Neural progenitor cell (in vitro differentiated cells): ENCODE measurements at regions not wholly inside any gene's neighbourhood (a gene's known extent, or its start where the extent isn't known, plus 50 kb on each side); places are given as distances from the start of the nearest gene placed in this dataset.

Source experiments
- DNase-seq: peaks from one replicate; pipeline ENCODE4 v3.0.0-alpha.2; 2016; ENCODE audit warnings: low spot score
- H2AFZ ChIP-seq: fragments of 200-600 bp; sonication (generic); replicated peaks from 2 replicates; pipeline ENCODE4 v1.6.1; 2016; ENCODE audit warnings: antibody characterized with exemption
- H3F3A ChIP-seq: fragments of 200-600 bp; sonication (generic); 2 replicates; pipeline ENCODE4 v1.6.1; 2016; ENCODE audit warnings: antibody characterized with exemption, low read depth
- H3K27ac ChIP-seq: fragments of 200-600 bp; sonication (generic); 2 replicates; pipeline ENCODE4 v1.5.1; 2016; ENCODE audit warnings: mild to moderate bottlenecking
- H3K27me3 ChIP-seq: fragments of 200-600 bp; sonication (generic); 2 replicates; pipeline ENCODE4 v1.6.1; 2016; ENCODE audit warnings: mild to moderate bottlenecking, moderate library complexity
- H3K36me3 ChIP-seq: fragments of 200-600 bp; sonication (generic); 2 replicates; pipeline ENCODE4 v1.5.1; 2016
- H3K4me1 ChIP-seq: fragments of 200-600 bp; sonication (generic); 2 replicates; pipeline ENCODE4 v1.6.1; 2016; ENCODE audit warnings: mixed run types
- H3K4me2 ChIP-seq: fragments of 200-600 bp; sonication (generic); 2 replicates; pipeline ENCODE4 v1.6.1; 2016
- H3K4me3 ChIP-seq: fragments of 200-600 bp; sonication (generic); 2 replicates; pipeline ENCODE4 v1.5.1; 2016
- H3K79me2 ChIP-seq: fragments of 200-600 bp; sonication (generic); 2 replicates; pipeline ENCODE4 v1.6.1; 2016; ENCODE audit warnings: low read depth
- H3K9ac ChIP-seq: fragments of 200-600 bp; sonication (generic); 2 replicates; pipeline ENCODE4 v1.6.1; 2016
- H3K9me3 ChIP-seq: fragments of 200-600 bp; sonication (generic); 2 replicates; pipeline ENCODE4 v1.5.1; 2016; ENCODE audit warnings: low read depth
- H4K20me1 ChIP-seq: fragments of 200-600 bp; sonication (generic); 2 replicates; pipeline ENCODE4 v1.6.1; 2016; ENCODE audit warnings: low read depth
- H3K27ac Mint-ChIP-seq: 3 replicates; pipeline ENCODE4 v1.8.0; 2021; ENCODE audit warnings: mixed read lengths
- H3K27me3 Mint-ChIP-seq: 2 replicates; pipeline ENCODE4 v1.8.0; 2022; ENCODE audit warnings: low read depth, mild to moderate bottlenecking, inconsistent platforms, moderate library complexity, mixed read lengths; ENCODE audit not compliant: insufficient read depth
- H3K36me3 Mint-ChIP-seq: 3 replicates; pipeline ENCODE4 v1.8.0; 2021; ENCODE audit warnings: mixed read lengths
- H3K4me1 Mint-ChIP-seq: 3 replicates; pipeline ENCODE4 v1.8.0; 2021; ENCODE audit warnings: mixed read lengths
- H3K4me3 Mint-ChIP-seq: 3 replicates; pipeline ENCODE4 v1.8.0; 2021; ENCODE audit warnings: mild to moderate bottlenecking, moderate library complexity, mixed read lengths
- H3K9me3 Mint-ChIP-seq: 3 replicates; pipeline ENCODE4 v1.8.0; 2020; ENCODE audit warnings: mixed read lengths
- EZH2 ChIP-seq: fragments of 200-600 bp; sonication (generic); IDR thresholded peaks from 2 replicates; pipeline ENCODE4 v1.6.1; 2017; ENCODE audit warnings: antibody characterized with exemption, mild to moderate bottlenecking, moderate library complexity
- EZH2phosphoT487 ChIP-seq: fragments of 200-600 bp; sonication (generic); IDR thresholded peaks from 2 replicates; pipeline ENCODE4 v1.6.1; 2017; ENCODE audit warnings: antibody characterized with exemption
- TF ChIP-seq, protein P1 (sequence below): fragments of 200-600 bp; sonication (generic); IDR thresholded peaks from 2 replicates; pipeline ENCODE4 v1.5.1; 2017; ENCODE audit warnings: antibody characterized with exemption, mild to moderate bottlenecking

DNA sequence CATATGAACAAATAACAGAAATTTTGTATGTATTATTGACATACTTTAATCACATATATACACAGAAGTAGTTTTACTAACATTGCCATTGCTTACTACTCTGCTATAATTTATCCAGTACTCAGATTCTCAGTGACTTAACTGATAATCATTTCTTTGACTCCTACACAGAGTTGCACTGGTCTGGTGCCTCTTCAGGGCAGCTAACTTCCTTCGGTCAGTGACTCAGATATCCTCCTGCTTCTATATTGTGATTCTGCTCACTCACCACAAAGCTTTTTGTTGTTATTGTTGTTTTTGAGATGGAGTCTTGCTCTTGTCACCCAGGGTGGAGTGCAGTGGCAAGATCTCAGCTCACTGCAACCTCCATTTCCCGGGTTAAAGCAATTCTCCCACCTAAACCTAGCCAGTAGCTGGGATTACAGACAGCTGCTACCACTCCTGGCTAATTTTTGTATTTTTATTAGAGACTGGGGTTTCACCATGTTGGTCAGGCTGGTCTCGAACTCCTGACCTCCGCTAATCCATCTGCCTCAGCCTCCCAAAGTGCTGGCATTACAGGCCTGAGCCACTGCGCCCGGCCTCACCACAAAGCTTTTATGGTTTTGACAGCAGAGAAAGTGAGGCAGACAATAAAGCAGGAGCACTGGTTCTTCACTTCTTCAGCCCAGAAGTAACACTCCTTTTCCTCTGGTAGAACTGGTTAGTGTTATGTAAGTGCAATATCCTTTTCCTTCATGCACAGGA, 499.3 kb downstream of the EPHA5 start:
- DNase-seq = no peak
- Mint-ChIP-seq H3K4me3 (no peak overlapping the region), H3K9me3 (no peaks in the 10 kb centered on the region), H3K27ac (no peak overlapping the region), H3K36me3 (no peaks in the 10 kb centered on the region), H3K27me3 (no peaks in the 10 kb centered on the region), H3K4me1 (no peaks in the 10 kb centered on the region)
- Histone ChIP-seq H3K27me3 (no peaks in the 10 kb centered on the region), H3K36me3 (no peaks in the 10 kb centered on the region), H3K27ac (no peak overlapping the region), H2AFZ (peak overlapping the region; percentile 64), H3K9ac (no peak overlapping the region), H3K9me3 (no peaks in the 10 kb centered on the region), H4K20me1 (no peaks in the 10 kb centered on the region), H3K4me1 (no peaks in the 10 kb centered on the region), H3K4me2 (no peak overlapping the region), H3K79me2 (no peaks in the 10 kb centered on the region), H3F3A (no peaks in the 10 kb centered on the region), H3K4me3 (no peak overlapping the region)
- TF ChIP-seq EZH2phosphoT487 (no peak), EZH2 (no peak)
- TF ChIP-seq, protein P1, sequence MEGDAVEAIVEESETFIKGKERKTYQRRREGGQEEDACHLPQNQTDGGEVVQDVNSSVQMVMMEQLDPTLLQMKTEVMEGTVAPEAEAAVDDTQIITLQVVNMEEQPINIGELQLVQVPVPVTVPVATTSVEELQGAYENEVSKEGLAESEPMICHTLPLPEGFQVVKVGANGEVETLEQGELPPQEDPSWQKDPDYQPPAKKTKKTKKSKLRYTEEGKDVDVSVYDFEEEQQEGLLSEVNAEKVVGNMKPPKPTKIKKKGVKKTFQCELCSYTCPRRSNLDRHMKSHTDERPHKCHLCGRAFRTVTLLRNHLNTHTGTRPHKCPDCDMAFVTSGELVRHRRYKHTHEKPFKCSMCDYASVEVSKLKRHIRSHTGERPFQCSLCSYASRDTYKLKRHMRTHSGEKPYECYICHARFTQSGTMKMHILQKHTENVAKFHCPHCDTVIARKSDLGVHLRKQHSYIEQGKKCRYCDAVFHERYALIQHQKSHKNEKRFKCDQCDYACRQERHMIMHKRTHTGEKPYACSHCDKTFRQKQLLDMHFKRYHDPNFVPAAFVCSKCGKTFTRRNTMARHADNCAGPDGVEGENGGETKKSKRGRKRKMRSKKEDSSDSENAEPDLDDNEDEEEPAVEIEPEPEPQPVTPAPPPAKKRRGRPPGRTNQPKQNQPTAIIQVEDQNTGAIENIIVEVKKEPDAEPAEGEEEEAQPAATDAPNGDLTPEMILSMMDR = no peak

DNA sequence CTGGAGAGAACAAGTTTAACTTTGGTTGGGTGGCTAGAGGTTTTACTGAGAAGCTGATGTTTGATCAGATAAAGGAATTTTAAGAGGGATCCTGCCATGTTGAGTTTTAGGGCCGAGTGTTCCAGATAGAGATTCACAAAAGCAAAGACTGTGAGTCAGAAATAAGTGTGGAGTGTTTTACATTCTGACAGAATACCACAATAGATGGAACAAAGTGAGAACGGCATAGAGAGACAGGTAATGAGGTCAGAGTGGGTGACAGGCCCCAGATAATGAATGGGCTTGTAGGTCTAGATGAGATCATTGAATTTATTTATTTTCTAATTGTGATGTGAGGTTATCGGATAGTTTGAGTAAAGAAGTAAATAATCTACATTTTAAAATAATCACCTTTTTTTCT, 502.6 kb downstream of the EPHA5 start:
- Histone ChIP-seq H3K79me2 (no peaks in the 10 kb centered on the region), H3K27me3 (no peaks in the 10 kb centered on the region), H3K9ac (no peak overlapping the region), H3K36me3 (no peaks in the 10 kb centered on the region), H3K4me2 (no peak overlapping the region), H3F3A (no peaks in the 10 kb centered on the region), H3K4me3 (no peak overlapping the region), H3K9me3 (no peaks in the 10 kb centered on the region), H3K27ac (no peak overlapping the region), H4K20me1 (no peaks in the 10 kb centered on the region), H3K4me1 (no peaks in the 10 kb centered on the region), H2AFZ (no peak overlapping the region)
- no peaks in the 10 kb centered on the region for H3K27me3 Mint-ChIP-seq
- H3K9me3 Mint-ChIP-seq = no peaks in the 10 kb centered on the region
- no peak overlapping the region for H3K4me3 Mint-ChIP-seq
- no peaks in the 10 kb centered on the region for H3K4me1 Mint-ChIP-seq
- peak overlapping the region; percentile 12 for H3K27ac Mint-ChIP-seq
- no peak for DNase-seq
- H3K36me3 Mint-ChIP-seq = no peaks in the 10 kb centered on the region
- TF ChIP-seq EZH2phosphoT487 (no peak), EZH2 (no peak)
- TF ChIP-seq, protein P1 = no peak

DNA sequence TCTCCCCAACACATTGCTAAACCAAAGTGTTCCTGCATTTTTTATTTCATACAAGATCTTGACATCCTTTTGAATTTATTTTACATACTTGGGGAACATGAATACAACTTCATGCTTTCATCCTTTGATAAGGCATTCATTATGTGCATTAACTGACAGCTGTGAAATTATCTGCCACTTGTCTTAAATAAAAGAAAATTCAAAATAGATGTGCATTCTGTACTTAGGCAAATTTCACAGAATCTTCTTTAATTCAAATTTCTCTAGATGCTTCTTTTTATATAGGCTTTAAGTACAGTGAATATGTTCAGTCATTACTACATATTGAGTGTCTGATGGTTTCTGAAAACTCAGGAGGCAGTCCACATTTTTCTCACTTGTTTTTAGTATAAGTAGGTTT, 518.1 kb downstream of the EPHA5 start:
- H3K4me1 Mint-ChIP-seq = no peaks in the 10 kb centered on the region

More for the DNA sequence above, 518.1 kb downstream of the EPHA5 start:
- Mint-ChIP-seq H3K36me3 (no peaks in the 10 kb centered on the region), H3K27ac (no peak overlapping the region), H3K4me3 (no peak overlapping the region), H3K9me3 (peaks cover 4% of the 10 kb centered on the region), H3K27me3 (no peaks in the 10 kb centered on the region)
- Histone ChIP-seq H3K4me2 (no peak overlapping the region), H3K27me3 (no peaks in the 10 kb centered on the region), H3K4me1 (no peaks in the 10 kb centered on the region), H2AFZ (no peak overlapping the region), H3F3A (no peaks in the 10 kb centered on the region), H3K9ac (no peak overlapping the region), H3K36me3 (no peaks in the 10 kb centered on the region), H3K79me2 (no peaks in the 10 kb centered on the region), H3K27ac (no peak overlapping the region), H4K20me1 (no peaks in the 10 kb centered on the region), H3K9me3 (no peaks in the 10 kb centered on the region), H3K4me3 (no peak overlapping the region)
- no peak for DNase-seq
- TF ChIP-seq, protein P1 = no peak
- TF ChIP-seq EZH2phosphoT487 = no peak
- no peak for TF ChIP-seq EZH2
